ENCODE measurements at regions not wholly inside any gene's neighbourhood (a gene's known extent, or its start where the extent isn't known, plus 50 kb on each side); places are given as distances from the start of the nearest gene placed in this dataset.

DNA sequence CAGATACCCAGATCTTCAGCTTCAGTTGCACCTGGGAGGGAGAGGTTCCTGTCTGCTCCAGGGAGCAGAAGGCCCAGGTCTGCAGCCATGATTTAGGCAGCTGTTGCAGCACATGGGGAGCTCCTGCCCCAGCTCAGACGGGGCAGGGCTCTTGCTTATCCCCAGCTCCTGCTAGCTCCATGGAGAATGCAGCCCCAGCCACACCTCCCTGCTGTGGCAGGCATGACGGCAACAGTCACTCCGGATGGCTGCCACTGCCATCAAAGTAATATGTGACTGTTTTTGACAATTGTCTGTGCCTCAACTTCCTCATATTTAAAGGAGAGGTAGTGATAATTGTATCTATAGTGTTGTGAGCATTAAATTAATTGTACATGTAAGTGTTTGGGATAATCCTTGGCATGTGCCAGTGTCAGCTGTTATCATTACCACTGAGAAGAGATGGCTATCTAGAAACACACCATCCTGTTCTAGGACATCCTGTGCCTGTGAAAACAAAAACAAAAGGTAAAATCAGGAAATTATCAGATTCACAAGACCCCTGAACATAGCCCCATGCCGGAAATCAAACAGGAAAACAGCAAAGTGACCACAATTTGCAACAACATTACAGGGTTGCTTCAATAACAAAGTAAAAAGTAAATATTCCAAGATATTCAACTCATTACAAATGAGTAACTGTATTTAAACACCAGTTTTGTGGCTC is 1048.8 kb upstream of the ACO1 start:
- DNase-seq (ENCODE audit: low spot score): no peak

DNA sequence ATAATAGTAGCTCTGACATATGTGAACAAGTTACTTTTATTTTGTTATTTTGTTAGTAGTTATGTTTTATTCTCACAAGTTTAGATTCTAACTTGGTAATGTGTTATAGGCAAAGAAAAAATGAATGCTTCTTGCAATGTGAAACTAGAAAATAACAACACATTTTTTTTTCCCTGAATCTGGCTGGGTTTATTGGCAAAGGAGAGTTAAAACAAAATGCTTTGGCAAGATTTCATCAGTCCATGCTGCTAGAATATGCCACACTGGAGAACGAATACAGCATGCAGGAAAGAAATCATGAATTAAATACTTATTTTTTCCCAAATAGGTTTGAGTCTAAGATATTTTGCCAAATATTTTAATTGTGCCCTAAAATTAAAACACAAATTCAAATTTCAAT is 1048.1 kb upstream of the ACO1 start:
- no peak for DNase-seq (ENCODE audit: low spot score)

DNA sequence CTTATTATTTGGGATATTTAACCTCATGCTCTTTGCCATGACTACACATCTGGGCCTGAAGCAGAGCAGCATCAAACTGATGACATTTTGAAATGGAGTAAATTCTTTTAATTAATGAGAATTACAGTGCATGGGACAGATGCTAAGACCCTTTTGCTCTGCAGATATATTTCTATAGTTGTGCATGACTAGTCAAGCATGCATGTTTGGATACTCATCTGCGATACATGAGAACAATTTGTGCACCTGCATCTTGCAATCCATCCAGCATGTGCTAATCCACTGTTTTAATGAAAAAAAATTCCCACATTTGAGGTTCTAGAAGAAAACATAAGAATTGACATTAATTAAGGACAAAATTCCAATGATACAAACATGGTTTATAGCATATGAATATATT is 1047.6 kb upstream of the ACO1 start:
- no peak for DNase-seq (ENCODE audit: low spot score)

DNA sequence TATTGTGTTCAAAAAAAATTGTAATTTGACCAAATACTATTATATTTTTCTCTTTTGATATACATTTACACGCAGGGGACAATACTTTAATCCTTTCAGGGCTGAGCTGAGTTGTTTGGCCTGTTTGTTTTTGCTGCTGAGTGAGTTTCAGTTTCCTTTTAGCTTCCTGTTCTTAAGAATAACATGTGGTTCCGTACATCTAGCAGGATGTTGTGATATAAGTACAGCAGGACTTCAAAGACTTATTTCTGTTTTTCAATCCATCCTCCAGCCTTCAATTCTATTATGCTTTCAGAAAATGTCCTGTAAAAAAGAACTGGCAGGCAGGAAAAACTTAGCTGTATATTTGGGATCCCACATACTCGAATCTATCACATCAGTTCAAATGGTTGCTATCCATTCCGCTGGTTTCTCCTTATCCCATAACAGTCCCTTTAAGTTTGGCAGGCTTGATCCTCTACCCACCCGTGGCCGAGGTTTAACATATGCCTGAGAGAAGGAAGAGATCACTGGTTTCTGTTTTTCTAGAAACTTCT is 1037.3 kb upstream of the ACO1 start:
- no peak for DNase-seq (ENCODE audit: low spot score)

DNA sequence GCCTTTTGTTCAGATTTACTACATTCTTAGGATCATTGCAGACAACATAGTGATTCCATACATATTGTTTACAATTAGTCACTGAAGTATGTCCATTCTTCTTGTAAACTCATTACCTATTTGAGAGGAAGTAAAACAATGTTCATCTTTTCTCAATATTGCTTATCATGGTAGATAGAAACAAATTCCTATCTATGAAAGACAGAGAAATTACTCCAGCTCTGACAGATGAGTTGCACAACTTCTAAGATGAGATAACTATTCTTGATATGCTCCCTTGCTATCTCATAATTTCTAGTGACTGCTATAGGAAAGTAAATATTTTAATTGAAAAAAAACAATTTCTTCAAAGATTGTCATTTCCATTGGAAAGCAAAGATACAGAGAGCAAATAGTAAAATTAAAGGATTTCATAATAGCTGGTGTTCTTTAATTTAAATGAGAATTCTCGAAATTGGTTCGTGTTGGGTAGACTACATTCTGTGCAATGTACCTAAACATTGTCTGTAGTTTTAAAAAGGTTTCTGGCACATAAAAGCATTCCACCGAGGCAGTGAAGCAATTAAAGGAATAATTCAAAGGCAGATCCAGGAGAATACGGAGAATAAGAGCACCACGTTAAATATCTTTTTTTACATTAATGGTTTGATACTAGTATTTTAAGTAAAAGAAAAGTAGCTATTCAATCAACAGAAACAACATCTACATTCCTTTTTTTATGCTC is 1029.1 kb upstream of the ACO1 start:
- DNase-seq (ENCODE audit: low spot score): no peak

DNA sequence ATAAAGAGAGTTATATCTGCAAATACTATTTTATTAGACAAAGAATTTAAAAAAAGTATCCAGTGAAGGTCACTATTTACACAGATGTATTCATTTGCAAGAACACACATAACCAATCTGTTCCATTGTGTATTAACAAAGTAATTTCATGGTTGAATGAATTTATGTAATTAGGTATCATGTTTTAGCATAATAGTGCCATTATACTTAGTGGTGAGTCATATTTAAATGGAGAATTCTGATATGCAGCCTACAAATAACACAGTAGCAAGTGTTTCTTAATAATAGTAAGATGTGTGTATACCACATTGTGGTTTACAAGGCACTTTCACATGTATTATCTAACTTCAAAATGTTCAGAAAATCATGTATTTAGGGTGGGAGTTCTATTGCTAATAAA is 1028.5 kb upstream of the ACO1 start:
- no peak for DNase-seq (ENCODE audit: low spot score)

DNA sequence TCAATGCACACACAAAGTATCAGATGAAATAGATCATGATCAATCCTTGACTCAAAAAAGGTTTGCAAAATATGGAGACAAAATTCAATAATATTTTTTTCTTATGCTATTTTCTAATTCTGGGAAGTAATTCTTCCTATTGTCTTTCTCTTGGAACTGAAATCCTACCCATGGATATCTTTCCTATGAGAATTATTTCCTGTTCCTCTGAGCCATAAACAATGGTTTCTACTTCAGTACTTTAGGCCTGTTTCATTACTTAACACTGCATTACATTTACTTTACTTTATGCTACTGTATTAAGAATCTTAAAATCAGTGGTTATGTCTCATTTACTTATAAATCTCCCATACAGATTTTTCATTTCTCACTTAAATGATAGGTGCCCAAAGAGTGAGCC is 1025.4 kb upstream of the ACO1 start:
- DNase-seq (ENCODE audit: low spot score): no peak

DNA sequence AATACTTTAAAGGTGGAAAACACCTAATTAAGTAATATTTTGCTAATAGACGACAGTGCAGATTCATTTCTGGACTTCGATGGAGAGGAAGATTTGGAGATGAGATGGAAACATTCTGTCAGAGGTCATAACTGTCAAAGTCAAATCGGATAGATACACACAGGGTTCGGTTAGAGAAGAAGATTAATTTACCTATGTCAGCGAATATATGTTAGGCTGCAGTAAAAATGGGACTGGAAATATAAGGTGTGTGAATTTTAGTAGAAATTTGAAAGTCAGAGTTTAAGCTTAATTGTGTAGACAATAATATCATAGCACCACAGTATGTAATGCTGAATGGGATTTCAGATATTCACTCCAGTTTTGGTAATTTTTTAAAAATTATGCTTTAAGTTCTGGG is 1020.3 kb upstream of the ACO1 start:
- DNase-seq (ENCODE audit: low spot score): no peak

DNA sequence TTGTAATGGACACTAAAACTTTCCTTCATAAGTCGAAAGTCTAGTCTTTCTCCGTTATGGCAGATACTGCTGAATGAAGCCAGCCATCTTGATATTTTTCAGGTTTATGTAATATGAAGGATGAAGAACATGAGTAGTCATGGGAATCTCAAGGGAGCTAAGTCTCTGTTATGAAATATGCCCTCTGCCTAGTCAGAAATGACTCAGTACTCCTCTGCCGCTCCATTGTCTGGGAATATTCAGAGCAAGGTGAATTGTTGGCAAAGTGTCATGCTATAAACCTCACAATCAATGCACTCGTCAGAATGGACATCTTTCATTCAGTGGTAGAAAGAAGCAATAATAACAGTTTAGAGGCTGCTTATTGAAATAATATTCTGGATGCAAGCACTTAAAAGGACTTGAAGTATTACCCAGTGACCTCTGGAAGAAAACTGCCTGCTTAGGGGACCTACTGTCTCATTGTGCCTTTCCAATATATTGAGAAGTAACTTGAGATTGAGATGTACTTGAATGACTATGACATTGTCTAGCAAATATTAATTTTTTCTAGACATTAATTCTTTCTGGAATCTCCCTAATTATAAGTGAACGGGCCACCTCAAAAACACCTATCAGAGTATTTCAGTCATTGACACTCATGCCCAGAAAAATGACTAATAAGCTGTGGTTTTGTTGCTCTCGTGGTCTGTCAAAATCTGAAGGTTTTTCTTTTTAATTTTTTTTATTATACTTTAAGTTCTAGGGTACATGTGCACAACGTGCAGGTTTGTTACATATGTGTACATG is 1011.5 kb upstream of the ACO1 start:
- no peak for DNase-seq (ENCODE audit: low spot score)

DNA sequence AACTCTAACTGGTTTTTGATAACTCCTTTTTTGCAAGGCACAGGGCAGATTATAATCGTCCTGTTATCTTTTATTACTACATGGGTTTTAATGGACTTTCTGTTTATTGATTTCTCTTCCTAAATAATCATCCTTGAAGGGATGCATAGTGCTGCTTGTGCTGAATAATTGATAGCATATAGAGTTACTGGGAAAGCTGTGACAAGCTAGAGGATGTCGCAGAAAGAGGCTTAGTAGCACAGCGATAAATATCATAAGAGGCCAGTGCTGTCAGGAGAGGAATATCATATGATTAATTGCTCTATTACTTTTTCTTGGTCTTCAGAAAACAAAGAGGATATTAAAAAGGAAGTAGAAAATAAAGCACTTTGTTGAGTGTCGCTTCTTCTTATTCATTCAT is 1007.1 kb upstream of the ACO1 start:
- no peak for DNase-seq (ENCODE audit: low spot score)

DNA sequence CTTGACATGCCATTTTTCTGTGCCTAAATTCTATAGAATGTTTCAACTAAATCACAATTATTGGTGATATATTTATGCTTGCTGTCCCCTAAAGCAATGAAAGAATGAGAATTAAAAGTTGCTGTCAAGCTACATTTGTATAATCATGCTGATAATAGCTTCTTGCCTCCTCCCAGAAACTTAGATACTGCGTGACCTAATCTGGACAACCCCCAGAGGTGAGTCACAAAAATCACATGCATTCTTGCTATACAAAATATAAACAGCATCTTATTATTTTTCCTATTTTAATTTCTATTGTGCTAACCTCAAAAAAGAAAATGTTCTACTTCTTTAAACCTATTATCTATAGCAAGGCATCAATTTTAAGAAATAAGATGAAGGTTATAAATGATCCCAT is 995.8 kb upstream of the ACO1 start:
- DNase-seq (ENCODE audit: low spot score): no peak

DNA sequence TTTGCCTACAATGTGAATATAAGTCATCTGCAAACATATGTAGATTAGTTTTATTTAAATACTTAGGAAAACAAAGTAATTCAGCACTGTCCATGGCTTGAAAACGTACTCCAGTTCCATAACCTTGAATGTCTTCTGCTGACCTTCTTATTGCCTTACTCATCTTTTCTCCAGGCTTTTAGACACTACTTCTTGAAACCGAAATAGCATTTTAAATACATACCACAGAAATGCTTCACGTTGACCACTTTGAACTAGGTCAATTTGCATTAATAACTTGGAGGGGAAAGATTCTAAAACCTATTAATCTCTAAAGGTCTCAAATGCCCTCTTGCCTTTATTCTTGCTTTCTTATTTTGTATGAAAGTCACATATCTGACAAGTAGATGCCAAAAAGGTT is 995.4 kb upstream of the ACO1 start:
- DNase-seq (ENCODE audit: low spot score): no peak

DNA sequence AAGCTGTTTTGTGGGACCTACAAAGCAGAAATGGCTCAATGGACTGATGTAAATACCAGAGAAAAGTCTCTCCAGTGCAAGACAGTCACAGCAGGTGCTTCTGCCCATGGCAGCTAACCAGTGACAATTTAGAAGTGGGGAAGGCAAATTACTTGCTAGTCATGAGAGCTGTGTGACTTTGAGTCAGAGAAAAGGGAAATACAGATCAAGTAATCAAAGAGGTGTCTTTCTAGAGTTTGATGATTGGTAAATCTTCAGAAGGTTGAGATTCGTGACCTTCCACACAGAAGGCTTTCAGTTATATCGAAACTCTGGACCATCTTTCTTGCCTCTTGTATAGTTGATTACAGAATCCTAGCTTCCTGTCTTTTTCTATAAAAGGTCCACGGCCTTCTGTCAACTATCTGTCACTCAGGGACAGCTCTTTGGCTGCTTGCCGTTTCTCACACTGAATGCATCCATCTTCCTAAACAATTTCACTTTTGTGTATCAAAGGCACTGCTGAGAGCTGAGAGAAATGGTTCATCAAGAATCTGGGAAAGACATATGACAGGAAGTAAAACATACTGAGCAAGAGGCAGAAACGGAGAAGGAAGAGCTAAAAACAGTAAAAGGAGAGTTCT is 993.9 kb upstream of the ACO1 start:
- no peak for DNase-seq (ENCODE audit: low spot score)

DNA sequence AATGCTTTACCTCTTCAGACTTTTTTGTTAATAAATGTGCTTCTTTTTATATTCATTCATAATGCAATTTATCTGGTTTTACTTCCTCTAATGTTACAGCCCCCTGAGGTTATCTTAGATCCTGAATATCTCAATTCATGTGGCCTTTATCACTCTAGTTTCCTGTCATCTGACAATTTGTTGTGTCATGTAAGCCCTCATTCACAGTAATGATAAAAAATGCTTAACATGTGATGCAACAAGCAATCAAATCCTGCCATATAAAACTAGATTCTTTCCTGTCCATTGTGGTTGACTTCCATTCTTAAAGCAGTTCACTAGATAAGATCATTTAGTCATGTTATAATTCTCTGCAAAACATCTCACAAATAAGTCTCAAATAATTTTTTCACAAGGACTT is 991.2 kb upstream of the ACO1 start:
- no peak for DNase-seq (ENCODE audit: low spot score)

DNA sequence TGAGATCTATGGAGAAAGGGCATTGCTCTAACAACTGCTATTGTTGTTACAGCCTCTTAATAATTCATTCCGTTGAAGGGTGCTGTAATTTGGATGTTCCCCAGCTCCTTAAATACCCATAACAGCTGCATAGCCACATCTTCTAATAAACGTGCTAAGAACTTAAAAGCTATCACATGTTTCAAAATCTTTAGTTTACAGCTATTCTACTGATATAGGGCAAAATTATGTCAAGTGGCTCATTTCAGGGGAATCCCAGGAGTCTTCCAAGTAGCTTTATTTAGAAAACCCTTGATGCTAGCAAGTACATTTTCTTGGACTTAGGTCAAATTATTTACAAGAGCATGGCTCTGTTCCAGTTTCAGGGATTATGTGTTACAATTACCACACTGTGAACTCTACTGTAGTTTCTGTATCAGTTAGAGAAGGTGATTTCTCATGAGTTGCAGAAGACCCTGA is 990.4 kb upstream of the ACO1 start:
- peak; percentile 33 for DNase-seq (ENCODE audit: low spot score)

DNA sequence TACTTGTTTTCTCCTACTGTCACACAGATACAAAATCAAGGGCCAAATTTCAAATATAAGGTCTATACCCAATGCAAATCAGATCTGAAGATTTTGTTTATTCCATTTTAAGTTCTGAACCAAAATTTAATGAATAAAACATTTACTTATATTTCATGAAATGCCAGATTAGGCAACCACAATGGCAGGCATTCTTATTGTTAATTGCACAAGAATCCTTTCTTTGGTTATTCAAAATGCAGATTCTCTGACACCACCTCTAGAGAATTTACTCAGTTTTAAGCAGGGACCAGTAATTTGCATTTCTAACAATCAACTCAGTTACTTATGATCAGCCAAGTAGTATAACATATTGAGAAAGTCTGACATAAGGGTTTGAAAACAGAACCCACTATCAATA is 972.4 kb upstream of the ACO1 start:
- no peak for DNase-seq (ENCODE audit: low spot score)

DNA sequence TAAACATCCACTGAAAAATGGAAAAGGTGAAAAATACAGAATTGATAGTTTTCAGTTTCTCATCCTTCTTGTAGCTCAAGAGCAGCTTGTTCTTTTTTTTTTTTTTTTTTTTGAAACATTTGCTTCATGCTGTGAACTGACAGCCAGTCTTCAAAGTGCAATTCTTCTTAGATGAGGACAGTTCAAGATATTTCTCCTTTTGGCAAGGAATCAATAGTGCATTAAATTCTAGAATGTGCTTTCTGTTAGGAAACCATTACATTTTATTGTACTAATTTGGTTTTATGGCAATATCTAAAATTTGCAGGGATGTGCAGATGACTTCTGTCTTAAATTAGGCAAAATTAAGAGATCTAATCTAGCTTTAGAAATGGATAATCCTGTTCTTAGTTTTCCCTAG is 969.3 kb upstream of the ACO1 start:
- DNase-seq (ENCODE audit: low spot score): no peak

DNA sequence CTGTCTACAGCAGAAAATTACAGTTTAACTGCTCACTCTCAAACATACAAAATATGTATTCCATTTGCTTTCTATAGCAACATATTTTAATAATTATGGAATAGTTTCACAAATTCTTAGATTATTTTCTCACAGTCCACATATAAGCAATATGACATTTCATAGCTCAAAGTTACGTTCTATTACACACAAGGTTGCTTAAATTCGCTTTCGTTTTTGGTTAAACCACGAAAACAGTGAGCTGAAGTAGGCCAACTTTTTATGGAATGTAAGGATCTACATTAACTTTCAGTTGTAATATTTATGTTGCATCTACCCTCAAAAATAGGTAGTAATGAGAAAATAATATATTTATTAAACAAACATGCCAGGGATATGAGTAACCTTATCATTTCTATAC is 966.0 kb upstream of the ACO1 start:
- DNase-seq (ENCODE audit: low spot score): no peak

DNA sequence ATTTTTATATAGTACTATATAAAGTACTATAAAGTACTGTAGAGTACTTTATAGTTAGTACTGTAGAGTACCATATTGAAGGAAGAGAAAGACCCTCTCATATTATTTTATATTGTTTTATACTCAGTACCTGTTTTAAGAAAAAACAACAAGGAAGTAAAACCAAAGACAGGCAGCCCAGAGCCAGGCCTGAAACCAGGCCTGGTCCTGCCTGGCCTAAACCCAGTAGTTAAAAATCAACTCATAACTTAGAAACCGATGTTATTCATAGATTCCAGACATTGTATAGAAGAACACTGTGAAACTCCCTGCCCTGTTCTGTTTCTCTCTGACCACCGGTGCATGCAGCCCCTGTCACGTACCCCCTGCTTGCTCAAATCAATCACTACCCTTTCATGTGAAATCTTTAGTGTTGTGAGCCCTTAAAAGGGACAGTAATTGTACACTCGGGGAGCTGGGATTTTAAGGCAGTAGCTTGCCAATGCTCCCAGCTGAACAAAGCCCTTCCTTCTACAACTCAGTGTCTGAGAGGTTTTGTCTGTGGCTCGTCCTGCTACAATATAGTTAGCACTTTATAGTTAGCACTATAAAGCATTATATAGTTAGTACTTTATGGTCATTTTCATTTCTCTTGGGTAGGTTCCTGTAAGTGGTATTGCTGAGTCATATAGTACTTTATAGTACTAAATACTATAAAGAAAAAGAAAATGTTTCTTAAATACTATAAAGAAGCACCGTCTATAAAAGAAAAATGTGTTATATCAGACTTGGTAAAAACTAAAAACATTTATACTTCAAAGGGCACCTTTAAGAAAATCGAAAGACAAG is 940.6 kb upstream of the ACO1 start:
- DNase-seq (ENCODE audit: low spot score): peak; percentile 57

DNA sequence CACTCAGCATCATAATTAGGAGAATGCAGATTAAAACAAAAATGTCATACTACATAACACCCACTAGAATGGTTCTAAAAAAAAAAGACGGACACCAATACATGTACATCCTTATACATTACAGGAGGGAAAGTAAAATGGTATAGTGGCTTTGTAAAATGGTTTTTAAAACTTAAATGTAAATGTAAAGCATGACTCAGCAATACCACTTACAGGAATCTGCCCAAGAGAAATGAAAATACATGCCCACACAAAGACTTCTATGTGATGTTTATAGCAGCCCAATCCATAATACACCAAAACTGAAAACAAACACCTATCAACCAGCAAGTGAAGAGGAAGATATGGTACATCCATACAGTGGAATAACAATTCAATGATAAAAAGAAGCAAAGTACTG is 939.1 kb upstream of the ACO1 start:
- no peak for DNase-seq (ENCODE audit: low spot score)

DNA sequence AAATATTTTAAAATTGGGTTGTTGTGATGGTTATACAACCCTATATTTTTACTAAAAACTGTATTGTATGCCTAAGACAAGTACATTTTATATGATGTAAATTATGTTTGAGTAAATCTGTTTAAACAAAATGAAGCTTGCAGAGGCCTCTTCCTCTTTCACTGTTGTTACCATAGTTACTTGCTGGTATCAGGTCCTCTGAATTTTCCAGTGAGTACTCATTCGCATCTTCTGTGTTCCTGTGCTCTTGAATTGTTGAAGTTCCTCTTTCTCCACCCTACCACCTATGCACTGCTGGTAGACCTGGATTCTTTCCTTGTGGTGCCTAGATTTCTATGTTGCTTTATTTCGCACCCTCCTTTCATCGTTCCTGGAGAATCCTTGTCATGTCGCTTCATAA is 938.5 kb upstream of the ACO1 start:
- no peak for DNase-seq (ENCODE audit: low spot score)

DNA sequence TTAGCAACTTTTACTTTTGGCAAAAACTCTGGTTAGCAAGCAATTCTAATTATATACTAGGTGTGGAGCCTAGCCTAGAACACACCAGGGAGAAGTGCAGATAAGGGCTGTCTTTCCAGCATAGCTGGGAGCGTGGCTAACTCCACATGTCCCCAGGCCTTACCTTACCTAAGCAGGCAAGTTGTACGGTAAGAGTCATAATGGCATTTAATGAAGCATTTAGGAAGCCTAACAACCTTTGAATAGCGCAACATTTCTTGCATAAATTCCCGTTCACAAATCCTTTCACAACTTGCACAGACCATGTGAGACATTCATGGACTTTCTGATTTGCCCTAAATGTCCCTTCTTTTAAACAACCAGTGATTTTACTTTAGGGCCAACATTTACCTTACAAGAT is 917.4 kb upstream of the ACO1 start:
- no peak for DNase-seq (ENCODE audit: low spot score)
